Stimulated activated CD8-positive, alpha-beta memory T cell treated with anti-CD3 and anti-CD28 coated beads, Interleukin-12 subunit alpha, Interleukin-12 subunit beta, amount 100 ng/mL, for 1 hour (primary cell): ENCODE measurements at regions not wholly inside any gene's neighbourhood (a gene's known extent, or its start where the extent isn't known, plus 50 kb on each side); places are given as distances from the start of the nearest gene placed in this dataset.

Experiments used
- DNase-seq: peaks from one replicate; pipeline ENCODE4 v3.0.0-alpha.2; 2020; ENCODE audit warnings: low read depth

GRCh38 chr6:159099961-159100360 lies 55.2 kb upstream of the TAGAP start:
- DNase-seq = no peak

DNA sequence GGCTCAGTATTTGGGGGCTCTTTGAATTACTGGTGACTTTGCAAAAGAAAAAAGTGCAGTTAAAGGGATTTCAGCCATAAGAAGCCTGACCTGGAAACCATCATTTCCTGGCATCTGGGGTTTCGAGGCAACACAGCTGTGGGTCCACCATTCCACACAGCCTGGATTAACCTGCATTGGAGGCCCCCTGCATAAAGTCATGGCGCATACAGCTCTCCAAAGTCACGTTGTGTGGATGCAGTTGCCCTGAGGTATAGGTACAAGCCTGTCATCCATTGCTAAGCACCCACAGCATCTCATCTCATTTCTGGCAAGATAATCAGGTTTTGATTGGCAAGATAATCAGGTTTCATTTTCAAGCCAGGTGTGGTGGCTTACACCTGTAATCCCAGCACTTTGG lies 54.5 kb upstream of the TAGAP start:
- DNase-seq = no peak

GRCh38 chr6:159098636-159099106 lies 53.9 kb upstream of the TAGAP start:
- peak; percentile 69 for DNase-seq

GRCh38 chr6:159097256-159097655 lies 52.5 kb upstream of the TAGAP start:
- no peak for DNase-seq

DNA sequence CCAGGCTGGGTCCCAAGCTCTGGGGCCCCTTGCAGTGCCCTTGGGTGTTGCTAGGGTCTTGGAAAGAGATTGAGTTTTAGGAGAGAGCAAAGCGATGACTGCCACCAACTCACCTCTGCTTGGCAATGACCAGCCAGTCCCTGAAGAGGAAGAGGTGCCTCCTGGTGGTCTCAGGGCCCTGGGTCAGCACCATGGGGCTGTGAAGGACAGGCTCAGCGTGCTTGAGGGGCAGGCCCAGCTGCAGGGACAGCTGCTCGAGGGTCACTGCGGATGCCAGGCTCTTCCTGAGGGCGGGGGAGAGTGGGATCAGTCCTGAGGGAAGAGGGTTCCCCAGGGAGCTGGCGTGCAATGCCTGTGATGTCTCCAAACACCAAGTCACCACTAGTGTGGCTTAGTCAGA lies 50.8 kb upstream of the TAGAP start:
- DNase-seq = no peak

DNA sequence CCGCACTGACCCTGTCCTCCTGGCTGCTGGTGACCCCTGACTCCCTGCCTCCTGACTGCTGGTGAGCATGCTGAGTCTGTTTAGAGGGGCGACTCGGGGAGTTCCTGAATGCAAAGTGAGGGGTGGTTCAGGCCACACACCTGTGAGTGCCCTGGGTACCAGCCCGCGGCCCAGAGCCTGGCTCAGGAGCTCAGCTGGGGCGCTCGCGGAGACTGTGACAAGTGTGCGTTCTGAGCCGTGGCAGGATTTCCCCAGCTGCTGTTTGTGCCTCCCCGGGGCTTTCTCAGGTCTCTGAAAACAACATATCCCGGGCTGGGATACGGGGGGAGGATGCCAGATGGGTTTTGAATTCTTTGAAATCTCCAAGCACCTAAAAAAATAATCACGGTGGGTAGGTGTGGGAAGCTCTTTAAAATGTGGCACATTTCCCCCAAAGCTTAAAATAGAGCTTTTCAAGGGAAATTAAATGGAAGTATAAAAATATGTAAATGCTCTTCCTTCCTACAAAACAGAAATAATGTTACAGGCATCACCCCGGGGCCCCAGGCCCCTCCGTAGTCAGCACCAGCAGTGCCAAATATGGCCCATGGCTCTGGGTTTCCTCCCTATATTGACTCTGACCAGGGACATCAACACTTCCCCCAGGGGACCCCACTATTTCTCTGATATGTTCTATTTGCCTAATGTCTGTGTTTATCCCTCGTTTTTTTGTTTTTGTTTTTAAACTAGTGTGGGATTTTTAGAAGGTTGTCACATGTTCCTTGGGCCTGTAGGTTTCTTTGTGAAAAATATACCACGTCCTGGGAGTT lies 49.9 kb upstream of the TAGAP start:
- DNase-seq = no peak
